ENCODE measurements at regions not wholly inside any gene's neighbourhood (a gene's known extent, or its start where the extent isn't known, plus 50 kb on each side); places are given as distances from the start of the nearest gene placed in this dataset.
A peak's percentile ranks its signal among the peaks of the same experiment; 100 is the strongest.

GRCh38 chr18:40163254-40163653 lies 1791.8 kb upstream of the PIK3C3 start:
- no peak overlapping the region for H3K4me3 ChIP-seq
- H3K9me3 ChIP-seq = no peaks in the 10 kb centered on the region
- no peaks in the 10 kb centered on the region for H3K4me1 ChIP-seq
- intact Hi-C loops (cut with DNase I) = no loop called here
- no peaks in the 10 kb centered on the region for H3K36me3 ChIP-seq
- H3K27ac ChIP-seq = no peak overlapping the region
- no peak for DNase-seq
- H3K27me3 ChIP-seq = no peaks in the 10 kb centered on the region
- TF ChIP-seq POLR2A (IDR thresholded peaks at IDR 0.05) = no peak
- TF ChIP-seq POLR2AphosphoS5 (IDR thresholded peaks at IDR 0.05) = no peak
- TF ChIP-seq, protein P1, sequence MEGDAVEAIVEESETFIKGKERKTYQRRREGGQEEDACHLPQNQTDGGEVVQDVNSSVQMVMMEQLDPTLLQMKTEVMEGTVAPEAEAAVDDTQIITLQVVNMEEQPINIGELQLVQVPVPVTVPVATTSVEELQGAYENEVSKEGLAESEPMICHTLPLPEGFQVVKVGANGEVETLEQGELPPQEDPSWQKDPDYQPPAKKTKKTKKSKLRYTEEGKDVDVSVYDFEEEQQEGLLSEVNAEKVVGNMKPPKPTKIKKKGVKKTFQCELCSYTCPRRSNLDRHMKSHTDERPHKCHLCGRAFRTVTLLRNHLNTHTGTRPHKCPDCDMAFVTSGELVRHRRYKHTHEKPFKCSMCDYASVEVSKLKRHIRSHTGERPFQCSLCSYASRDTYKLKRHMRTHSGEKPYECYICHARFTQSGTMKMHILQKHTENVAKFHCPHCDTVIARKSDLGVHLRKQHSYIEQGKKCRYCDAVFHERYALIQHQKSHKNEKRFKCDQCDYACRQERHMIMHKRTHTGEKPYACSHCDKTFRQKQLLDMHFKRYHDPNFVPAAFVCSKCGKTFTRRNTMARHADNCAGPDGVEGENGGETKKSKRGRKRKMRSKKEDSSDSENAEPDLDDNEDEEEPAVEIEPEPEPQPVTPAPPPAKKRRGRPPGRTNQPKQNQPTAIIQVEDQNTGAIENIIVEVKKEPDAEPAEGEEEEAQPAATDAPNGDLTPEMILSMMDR (IDR thresholded peaks at IDR 0.05) = no peak
- TF ChIP-seq EP300 (IDR thresholded peaks at IDR 0.05) = no peak

DNA sequence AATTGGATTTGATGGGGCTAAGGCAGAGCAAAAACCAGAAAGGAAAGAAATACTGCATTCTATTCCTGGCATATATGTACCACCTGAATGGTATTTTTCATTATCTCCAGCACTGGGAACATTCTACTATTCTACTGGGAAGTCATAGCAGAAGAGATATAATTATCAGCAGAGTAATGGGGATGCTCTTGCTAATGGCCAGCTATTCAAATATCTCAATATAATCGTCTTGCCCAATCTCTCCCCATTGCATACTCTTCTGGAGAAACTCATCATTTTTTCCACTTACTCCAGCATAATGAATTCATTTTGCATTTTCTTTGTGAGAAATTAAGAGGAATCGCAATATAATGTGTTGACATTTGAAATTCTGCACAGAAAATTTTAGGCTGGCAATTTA lies 1794.7 kb upstream of the PIK3C3 start:
- Histone ChIP-seq H3K4me1 (no peaks in the 10 kb centered on the region), H3K4me3 (no peak overlapping the region), H3K36me3 (no peaks in the 10 kb centered on the region), H3K9me3 (no peaks in the 10 kb centered on the region), H3K27me3 (no peaks in the 10 kb centered on the region), H3K27ac (no peak overlapping the region)
- WGBS, 2 donors = 80 to 84% methylated on average over 2 of the region's 2 CpGs
- DNase-seq = no peak
- intact Hi-C loops (cut with DNase I) = no loop called here
- no peak for TF ChIP-seq POLR2AphosphoS5 (IDR thresholded peaks at IDR 0.05)
- TF ChIP-seq EP300 (IDR thresholded peaks at IDR 0.05) = no peak
- TF ChIP-seq, protein P1 (IDR thresholded peaks at IDR 0.05) = no peak
- no peak for TF ChIP-seq POLR2A (IDR thresholded peaks at IDR 0.05)

DNA sequence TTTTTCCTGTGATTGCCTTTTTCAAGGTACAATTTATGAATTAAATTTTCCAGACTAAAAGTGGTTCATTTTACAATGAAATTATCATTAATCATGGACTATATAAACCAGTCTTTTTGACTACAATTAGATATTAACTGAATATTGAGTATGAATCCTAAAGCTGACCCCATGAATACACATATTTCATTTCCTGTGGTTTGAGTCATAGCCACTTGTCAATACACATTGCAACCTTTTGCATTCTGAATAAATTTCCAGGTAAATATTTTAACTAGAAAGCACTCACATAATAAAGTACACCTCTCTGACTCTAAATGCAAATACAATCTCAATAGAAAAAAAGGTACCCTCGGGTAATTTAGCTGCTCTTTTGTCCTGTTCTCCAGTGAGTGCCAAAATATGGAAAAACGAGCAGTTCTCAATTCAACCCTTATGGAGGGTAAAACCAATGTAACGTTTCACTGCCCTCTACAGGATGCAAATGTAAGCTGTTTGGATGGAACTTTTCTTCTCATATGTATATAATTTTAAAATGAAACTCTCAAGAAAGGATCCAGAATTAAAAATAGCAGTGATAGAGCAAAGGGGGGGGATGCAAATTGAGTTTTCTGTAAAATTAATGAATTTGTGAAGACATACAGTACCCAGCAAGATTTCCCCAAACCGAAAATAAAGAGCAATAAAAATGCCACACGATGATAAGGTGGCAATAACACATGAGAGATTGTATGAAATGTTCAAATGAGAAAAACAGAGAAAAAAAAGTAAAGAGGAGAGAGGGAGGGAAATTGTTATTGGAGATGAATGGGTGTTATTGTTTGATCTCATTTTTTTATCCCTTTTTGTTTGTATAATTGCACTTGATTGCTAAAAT lies 1795.7 kb upstream of the PIK3C3 start:
- no peaks in the 10 kb centered on the region for H3K4me1 ChIP-seq
- no peak for DNase-seq
- H3K27ac ChIP-seq = no peak overlapping the region
- H3K4me3 ChIP-seq = no peak overlapping the region
- no peaks in the 10 kb centered on the region for H3K27me3 ChIP-seq
- intact Hi-C loops (cut with DNase I) = no loop called here
- 8 to 33% methylated on average over 5 of the region's 5 CpGs for WGBS, 2 donors
- no peaks in the 10 kb centered on the region for H3K9me3 ChIP-seq
- TF ChIP-seq POLR2AphosphoS5 (IDR thresholded peaks at IDR 0.05) = no peak
- TF ChIP-seq, protein P1 (IDR thresholded peaks at IDR 0.05) = peak in 2 of 4 experiments; percentile 27 to 42
- no peak for TF ChIP-seq POLR2A (IDR thresholded peaks at IDR 0.05)
- no peak for TF ChIP-seq EP300 (IDR thresholded peaks at IDR 0.05)
- H3K36me3 ChIP-seq = no peaks in the 10 kb centered on the region

DNA sequence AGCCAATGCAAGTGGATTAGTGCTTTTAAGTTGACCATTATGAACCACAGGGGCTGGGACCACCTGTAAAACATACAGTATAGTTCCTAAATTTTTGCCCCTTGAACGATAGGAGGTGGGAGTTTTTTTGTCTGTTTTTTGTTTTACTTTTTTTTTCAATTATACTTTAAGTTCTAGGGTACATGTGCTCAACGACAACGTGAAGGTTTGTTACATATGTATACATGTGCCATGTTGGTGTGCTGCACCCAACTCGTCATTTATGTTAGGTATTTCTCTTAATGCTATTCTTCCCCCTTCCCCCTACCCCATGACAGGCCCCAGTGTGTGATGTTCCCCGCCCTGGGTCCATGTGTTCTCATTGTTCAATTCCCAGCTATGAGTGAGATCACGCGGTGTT lies 1797.9 kb upstream of the PIK3C3 start:
- 78 to 94% methylated on average over 7 of the region's 7 CpGs for WGBS, 2 donors
- Histone ChIP-seq H3K36me3 (no peaks in the 10 kb centered on the region), H3K9me3 (no peaks in the 10 kb centered on the region), H3K4me1 (no peaks in the 10 kb centered on the region), H3K27ac (no peak overlapping the region), H3K27me3 (no peaks in the 10 kb centered on the region), H3K4me3 (no peak overlapping the region)
- TF ChIP-seq POLR2A (IDR thresholded peaks at IDR 0.05) (no peak), EP300 (IDR thresholded peaks at IDR 0.05) (no peak)
- TF ChIP-seq, protein P1 (IDR thresholded peaks at IDR 0.05) = no peak
- no peak for DNase-seq
- intact Hi-C loops (cut with DNase I) = no loop called here

GRCh38 chr18:40152859-40153258 lies 1802.2 kb upstream of the PIK3C3 start:
- TF ChIP-seq, protein P1 (IDR thresholded peaks at IDR 0.05) = no peak
- TF ChIP-seq POLR2A (IDR thresholded peaks at IDR 0.05) (no peak), EP300 (IDR thresholded peaks at IDR 0.05) (no peak), POLR2AphosphoS5 (IDR thresholded peaks at IDR 0.05) (no peak)

More at GRCh38 chr18:40152859-40153258, 1802.2 kb upstream of the PIK3C3 start:
- Histone ChIP-seq H3K27ac (no peak overlapping the region), H3K36me3 (no peaks in the 10 kb centered on the region), H3K9me3 (no peaks in the 10 kb centered on the region), H3K27me3 (no peaks in the 10 kb centered on the region), H3K4me3 (no peak overlapping the region), H3K4me1 (no peaks in the 10 kb centered on the region)
- intact Hi-C loops (cut with DNase I) = no loop called here
- no peak for DNase-seq

Measured in sigmoid colon (tissue), 6 donors.